Tibial nerve (tissue), 3 donors: ENCODE measurements at regions not wholly inside any gene's neighbourhood (a gene's known extent, or its start where the extent isn't known, plus 50 kb on each side); places are given as distances from the start of the nearest gene placed in this dataset.

ENCODE experiments used
- CTCF ChIP-seq, 5 experiments: fragments of 200-600 bp in 3 of 5; fragments of 450-650 bp in 2 of 5; sonication (generic) in 3 of 5; IDR thresholded peaks; one replicate each; pipeline ENCODE4 v1.5.1; 2016 to 2019; ENCODE audit warnings: antibody characterized with exemption in 5 of 5, mild to moderate bottlenecking in 3 of 5, moderate library complexity in 2 of 5
- POLR2A ChIP-seq, 2 donors: fragments of 450-650 bp; IDR thresholded peaks; one replicate each; pipeline ENCODE4 v1.6.1; 2017; ENCODE audit warnings: antibody characterized with exemption in 2 of 2, mild to moderate bottlenecking in 2 of 2, moderate library complexity in 2 of 2

GRCh38 chr5:61273279-61273975 is 58.6 kb upstream of the ZSWIM6 start:
- TF ChIP-seq POLR2A (IDR thresholded peaks at IDR 0.05) (no peak), CTCF (IDR thresholded peaks at IDR 0.05) (no peak)
